NCI-H146 treated with DMSO at 0.1 percent for 48 hours (cell line): ENCODE measurements at regions not wholly inside any gene's neighbourhood (a gene's known extent, or its start where the extent isn't known, plus 50 kb on each side); places are given as distances from the start of the nearest gene placed in this dataset.

Experiments used
- DNase-seq: peaks from one replicate; lab custom pipeline; 2025; ENCODE audit not compliant: unreplicated experiment; lab: John Stamatoyannopoulos, UW

- DNase-seq = no peak
These were observed 59.0 kb downstream of the NDUFS5 start for GRCh38 chr1:39085174-39085573.

- no peak for DNase-seq
These were observed 60.2 kb downstream of the NDUFS5 start for GRCh38 chr1:39086386-39086785.

DNA sequence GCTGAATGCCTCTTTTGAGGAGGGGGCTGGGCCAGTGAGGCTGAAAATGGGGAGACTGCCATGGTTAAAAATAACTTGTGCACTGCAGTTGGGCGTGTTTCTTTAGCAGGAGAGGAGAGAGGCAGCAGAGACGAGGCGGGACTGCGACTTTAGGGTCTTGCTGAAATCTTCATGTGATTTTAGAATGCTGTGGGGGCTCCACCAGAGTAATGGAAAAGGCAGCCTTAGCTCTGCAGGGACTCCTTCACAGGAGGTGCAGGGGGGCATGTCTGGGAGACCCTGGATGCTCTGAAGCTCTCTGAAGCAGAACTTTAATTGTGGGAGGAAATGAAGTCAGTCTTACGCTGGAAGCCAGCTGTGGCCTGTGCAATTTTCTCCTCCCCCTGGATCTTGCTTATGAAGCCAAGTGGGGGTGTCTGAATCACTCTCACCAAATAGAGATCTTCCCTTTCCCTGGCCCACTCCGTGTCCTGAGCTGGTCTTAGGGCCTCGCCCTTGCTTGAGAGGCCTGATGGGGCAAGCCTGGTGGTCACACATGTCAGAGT lies 60.8 kb downstream of the NDUFS5 start:
- no peak for DNase-seq

GRCh38 chr1:39087435-39087834 lies 61.3 kb downstream of the NDUFS5 start:
- no peak for DNase-seq

- no peak for DNase-seq
These were observed 62.5 kb downstream of the NDUFS5 start for GRCh38 chr1:39088658-39089057.

- DNase-seq = no peak
These were observed 63.9 kb downstream of the NDUFS5 start for GRCh38 chr1:39089931-39090521.

- no peak for DNase-seq
These were observed 64.7 kb downstream of the NDUFS5 start for GRCh38 chr1:39090757-39091380.

DNA sequence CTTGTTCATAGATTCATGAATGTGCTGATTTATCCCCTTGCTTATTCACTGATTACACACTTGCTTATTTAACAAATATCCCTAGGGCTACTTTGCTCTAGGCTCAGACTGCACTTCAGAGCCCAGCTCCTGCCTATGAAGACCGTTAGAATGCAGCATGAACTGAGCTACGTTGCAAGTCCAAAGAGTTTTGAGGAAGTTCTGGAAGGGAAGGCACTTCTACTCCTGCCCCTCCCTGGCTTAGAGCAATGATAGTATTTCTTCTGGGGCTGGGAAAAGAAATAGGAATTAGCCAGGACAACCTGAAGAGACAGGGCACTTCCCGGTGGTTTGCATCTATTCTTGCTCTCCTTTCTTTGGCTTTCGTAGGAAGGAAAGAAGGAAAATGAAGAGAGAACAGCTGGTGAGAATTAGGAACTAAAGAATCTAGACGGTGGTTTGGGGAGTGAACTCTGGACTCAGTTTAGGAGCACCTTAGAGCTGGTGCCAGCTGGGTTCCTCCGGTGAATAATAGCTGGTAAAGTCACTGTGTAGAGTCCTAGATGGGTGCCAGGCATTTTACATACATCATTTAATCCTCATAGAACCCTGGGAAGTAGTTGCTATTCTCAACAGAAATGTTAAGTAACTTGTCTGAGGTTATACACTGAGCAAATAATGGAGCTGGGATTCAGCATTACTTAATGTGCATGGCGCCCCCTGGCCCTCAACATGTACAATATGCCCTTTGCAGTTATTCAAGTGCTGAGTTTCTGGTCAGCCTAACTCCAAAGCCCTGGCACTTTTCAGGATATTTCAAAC lies 65.9 kb downstream of the NDUFS5 start:
- peak; percentile 19 for DNase-seq

- no peak for DNase-seq
These were observed 68.5 kb downstream of the NDUFS5 start for GRCh38 chr1:39094685-39095084.

DNA sequence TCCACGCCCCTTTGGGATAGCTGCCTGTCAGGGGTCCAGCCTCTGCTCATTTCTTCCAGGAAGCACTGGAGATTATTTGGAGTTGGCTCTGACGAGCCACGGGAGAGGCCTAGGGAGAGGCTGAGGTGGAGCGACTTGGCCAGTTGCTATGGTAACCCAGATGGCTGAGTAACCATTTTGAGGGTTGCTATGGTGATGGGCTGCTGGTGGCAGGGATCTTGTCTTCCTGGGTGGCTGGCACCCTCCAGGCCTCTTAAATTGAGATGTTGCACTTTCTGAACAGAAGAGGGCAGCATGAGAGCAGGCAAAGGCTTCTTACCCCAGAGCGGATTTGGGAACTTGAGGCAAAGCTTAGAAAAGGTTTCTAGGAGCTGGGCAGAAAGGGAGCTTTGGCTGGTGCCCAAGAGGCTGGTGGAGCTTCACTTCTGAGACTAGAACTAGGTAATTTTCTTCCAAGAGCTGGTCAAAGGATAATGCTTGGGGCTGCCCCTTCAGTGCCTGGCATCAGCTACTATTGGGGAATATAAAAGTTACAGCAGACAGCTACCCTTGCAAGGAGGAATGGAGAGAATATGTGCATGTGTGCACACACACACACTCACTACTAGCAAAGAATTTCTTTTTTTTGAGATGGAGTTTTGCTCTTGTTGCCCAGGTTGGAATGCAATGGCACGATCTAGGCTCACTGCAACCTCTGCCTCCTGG lies 72.5 kb downstream of the NDUFS5 start:
- DNase-seq = peak; percentile 62

GRCh38 chr1:39102537-39103327 lies 76.6 kb downstream of the NDUFS5 start:
- DNase-seq = peak; percentile 24

DNA sequence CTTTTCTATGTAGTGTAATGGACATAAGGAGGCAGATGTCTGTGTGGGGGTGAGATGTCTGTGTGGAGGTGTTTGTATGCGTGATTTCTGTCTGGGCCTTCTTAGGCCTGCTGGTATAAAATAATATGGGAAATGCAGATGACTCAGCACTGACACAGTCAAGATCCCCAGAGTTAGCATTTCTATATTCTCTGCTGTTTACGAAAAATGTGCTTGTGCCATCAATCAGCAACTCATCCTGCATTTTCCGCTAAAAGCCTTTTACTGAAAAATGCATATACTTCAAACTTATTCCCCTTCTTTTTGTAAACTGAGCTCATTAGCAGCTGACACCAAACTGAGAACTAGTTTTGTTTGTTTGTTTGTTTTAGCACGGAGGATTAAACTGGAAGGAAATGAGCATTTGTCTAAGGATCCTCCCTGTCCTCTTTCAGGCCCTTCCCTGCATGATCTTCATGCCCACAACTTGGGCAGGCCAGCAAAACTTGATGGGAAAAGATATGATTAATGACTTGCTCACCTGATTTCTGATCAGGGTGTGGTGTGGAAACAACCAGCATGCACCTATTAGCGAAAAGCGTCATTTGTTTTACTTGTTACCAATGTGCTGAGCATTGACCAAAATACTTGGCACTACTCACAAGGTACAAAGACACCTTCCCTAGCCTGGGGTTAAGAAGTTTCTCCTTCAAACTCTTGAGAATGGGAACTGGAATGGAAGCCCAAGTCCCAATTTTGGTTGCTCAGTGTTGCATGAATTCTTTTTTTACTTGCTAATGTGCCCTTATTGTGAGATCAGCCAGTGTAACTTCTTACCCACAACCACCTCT lies 77.4 kb downstream of the NDUFS5 start:
- no peak for DNase-seq

DNA sequence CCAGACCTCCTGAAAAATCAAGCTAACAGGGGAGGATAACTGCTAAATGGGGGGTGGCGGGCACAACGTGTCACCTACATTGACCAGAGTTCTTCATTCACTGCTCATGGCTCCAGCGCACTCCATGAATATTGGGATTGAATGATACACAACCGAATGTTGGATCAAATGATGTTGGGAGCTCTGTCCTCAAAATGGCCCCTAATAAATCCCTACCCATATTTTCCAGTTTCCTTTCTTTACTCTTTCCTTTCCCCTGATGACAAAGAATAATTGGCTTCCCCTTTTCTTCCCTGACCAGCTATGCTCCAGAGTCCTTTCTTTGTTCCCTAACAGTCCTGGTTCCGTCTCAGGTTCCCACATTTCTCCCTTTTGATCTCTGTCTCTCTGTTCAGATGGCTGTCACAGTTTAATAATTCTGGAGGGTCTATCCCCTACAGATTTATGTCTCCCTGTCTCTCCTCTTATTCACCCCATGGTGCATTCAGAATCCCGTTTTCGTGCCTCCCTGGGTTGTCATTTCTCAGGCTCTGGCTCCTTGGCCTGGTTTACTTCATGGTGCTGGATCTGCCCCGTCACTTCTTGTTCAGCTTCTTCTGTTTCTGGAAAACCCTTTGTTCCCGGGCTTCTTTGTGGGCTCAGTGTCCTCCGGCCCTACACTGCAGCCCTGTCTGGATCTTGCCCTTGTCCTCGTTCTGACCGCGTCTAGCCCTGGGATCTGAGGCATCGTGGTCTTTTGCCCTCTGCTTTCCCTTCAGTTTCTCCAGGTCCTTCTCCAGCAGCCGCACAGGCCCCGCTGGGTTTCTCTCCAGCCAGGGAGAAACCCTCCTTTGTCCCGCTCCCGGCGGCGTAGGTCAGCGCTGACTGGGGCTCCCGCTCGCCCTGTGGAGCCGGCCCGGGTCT lies 78.3 kb downstream of the NDUFS5 start:
- no peak for DNase-seq

DNA sequence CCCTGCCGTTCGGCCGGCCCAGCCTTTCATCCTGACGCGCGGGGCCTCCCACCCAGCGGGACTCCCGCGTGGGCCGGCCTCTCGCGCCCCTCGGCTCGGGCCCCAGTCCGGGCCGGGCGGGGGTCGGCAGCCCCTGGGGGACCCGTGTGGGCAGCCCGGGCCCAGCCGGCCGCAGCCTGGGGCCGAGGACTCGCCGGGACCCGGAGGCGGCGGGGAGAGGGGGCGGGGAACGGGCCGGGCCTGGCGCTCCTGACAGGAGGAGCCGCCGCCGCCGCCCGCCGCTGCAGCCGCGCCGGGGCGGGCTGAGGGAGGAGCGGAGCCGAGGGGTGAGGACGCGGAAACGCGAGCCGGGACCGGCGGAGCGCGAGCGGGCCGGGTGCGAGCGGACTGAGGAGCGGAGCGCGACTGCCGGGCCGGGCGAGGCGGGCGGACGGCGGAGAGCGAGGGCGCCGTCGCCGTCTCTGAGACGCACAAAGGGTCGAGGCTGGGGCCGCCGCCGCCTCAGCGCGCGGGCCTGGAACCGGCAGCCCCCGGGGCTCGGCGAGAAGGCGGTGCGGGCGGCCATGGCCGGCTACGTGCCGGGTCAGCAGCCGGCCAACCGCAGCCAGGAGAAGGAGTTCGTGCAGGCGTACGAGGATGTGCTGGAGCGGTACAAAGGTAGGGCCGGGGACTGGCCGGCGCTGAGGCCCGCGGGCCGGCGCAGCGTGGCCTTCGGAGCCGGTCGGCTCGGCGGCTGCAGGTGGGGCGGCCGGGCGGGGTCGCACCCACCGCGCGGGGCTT lies 79.1 kb downstream of the NDUFS5 start:
- DNase-seq = peak; percentile 49

GRCh38 chr1:39105841-39106765 lies 80.0 kb downstream of the NDUFS5 start:
- peak; percentile 49 for DNase-seq

DNA sequence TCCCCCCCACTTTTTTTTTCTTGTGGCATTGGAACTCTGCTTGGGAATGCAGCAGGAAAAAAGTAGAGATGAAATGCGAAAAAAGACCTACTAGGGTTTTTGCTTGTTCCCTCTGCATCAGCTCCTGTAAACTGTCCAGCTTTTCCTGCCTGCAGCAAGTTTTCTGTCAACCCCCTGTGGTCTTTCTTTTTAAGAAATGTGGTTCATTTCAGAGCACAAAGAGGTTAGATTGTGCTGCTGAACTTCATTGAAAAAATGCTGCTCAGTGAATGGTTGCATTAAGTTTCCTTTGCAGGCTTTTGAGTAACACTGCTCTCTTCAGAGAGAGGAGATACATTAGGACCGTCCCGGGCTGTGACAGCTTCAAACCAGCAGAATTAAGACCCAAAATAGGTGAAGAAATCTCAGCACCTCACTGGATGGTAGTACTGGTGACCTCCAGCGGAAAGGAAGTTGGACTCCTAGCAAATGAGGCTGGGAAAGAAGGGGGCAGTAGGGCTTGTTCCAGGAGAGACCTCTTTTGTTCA lies 80.7 kb downstream of the NDUFS5 start:
- no peak for DNase-seq
